ENCODE measurements at regions not wholly inside any gene's neighbourhood (a gene's known extent, or its start where the extent isn't known, plus 50 kb on each side); places are given as distances from the start of the nearest gene placed in this dataset.

- H3K4me3 Mint-ChIP-seq (ENCODE audit: unreplicated experiment), result no peak overlapping the region
- peaks cover 1% of the 10 kb centered on the region for H3K36me3 Mint-ChIP-seq (ENCODE audit: low read depth)
- H3K4me1 Mint-ChIP-seq (ENCODE audit: low read depth), result peaks cover 2% of the 10 kb centered on the region
- no peak overlapping the region for H3K27ac Mint-ChIP-seq (ENCODE audit: unreplicated experiment)
- H3K27me3 Mint-ChIP-seq (ENCODE audit: low read depth), result peaks cover 26% of the 10 kb centered on the region
- DNase-seq (ENCODE audit: low spot score), result no peak
- TF ChIP-seq, protein P1, sequence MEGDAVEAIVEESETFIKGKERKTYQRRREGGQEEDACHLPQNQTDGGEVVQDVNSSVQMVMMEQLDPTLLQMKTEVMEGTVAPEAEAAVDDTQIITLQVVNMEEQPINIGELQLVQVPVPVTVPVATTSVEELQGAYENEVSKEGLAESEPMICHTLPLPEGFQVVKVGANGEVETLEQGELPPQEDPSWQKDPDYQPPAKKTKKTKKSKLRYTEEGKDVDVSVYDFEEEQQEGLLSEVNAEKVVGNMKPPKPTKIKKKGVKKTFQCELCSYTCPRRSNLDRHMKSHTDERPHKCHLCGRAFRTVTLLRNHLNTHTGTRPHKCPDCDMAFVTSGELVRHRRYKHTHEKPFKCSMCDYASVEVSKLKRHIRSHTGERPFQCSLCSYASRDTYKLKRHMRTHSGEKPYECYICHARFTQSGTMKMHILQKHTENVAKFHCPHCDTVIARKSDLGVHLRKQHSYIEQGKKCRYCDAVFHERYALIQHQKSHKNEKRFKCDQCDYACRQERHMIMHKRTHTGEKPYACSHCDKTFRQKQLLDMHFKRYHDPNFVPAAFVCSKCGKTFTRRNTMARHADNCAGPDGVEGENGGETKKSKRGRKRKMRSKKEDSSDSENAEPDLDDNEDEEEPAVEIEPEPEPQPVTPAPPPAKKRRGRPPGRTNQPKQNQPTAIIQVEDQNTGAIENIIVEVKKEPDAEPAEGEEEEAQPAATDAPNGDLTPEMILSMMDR (IDR thresholded peaks at IDR 0.05), result no peak
- H3K9me3 Mint-ChIP-seq (ENCODE audit: low read depth), result no peaks in the 10 kb centered on the region
Measured at GRCh38 chr12:132435486-132436187, 54.3 kb upstream of the FBRSL1 start.

- Mint-ChIP-seq H3K4me3 (ENCODE audit: unreplicated experiment) (no peak overlapping the region), H3K27ac (ENCODE audit: unreplicated experiment) (no peak overlapping the region), H3K4me1 (ENCODE audit: low read depth) (peaks cover 17% of the 10 kb centered on the region), H3K36me3 (ENCODE audit: low read depth) (peaks cover 1% of the 10 kb centered on the region), H3K27me3 (ENCODE audit: low read depth) (peaks cover 22% of the 10 kb centered on the region), H3K9me3 (ENCODE audit: low read depth) (no peaks in the 10 kb centered on the region)
- TF ChIP-seq, protein P1 (IDR thresholded peaks at IDR 0.05), result no peak
- DNase-seq (ENCODE audit: low spot score), result no peak
Measured at GRCh38 chr12:132433641-132434395, 56.1 kb upstream of the FBRSL1 start.

DNA sequence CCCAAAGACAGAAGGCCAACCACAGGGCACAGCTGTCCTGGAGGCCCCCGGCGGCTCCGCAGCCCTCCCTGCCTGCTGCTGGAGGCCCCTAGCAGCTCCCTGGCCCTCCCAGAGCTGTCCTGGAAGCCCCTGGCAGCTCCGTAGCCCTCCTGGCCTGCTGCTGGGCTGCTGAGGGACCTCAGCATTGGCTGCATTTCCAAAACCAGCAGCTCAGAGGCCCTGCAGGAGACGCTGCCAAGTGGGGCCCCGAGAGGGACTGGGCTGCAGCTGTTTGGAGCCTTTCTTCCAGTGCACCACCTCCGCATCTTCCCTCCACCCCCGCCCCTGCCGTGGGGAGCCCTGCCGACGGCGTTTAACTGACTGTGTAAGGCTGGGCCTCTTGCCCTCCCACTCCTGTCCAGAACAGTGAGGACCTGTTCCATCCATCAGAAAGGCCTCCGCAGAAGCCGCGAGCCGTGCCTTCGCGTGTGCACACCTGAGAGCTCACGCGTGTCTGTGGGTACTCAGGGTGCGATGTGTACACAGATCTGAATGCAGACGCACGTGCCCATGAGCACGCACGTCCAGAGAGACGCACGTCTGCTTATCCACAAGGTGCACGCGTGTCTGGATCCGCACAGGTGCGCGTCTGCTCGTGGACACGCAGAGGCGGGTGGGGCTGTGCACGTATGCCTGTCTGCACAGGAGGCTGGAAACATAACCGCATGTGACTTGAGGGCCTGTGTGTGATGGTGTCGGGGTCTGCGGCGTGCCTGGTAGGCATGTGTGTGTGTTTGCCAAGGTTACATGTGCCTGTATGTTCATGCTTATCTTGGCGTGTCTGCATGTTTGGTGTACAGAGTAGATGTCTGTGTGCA, 57.0 kb upstream of the FBRSL1 start:
- TF ChIP-seq, protein P1 (IDR thresholded peaks at IDR 0.05), result no peak
- peaks cover 1% of the 10 kb centered on the region for H3K36me3 Mint-ChIP-seq (ENCODE audit: low read depth)
- peaks cover 19% of the 10 kb centered on the region for H3K4me1 Mint-ChIP-seq (ENCODE audit: low read depth)
- H3K9me3 Mint-ChIP-seq (ENCODE audit: low read depth), result no peaks in the 10 kb centered on the region
- DNase-seq (ENCODE audit: low spot score), result no peak
- no peak overlapping the region for H3K4me3 Mint-ChIP-seq (ENCODE audit: unreplicated experiment)
- H3K27me3 Mint-ChIP-seq (ENCODE audit: low read depth), result peaks cover 22% of the 10 kb centered on the region
- H3K27ac Mint-ChIP-seq (ENCODE audit: unreplicated experiment), result no peak overlapping the region

DNA sequence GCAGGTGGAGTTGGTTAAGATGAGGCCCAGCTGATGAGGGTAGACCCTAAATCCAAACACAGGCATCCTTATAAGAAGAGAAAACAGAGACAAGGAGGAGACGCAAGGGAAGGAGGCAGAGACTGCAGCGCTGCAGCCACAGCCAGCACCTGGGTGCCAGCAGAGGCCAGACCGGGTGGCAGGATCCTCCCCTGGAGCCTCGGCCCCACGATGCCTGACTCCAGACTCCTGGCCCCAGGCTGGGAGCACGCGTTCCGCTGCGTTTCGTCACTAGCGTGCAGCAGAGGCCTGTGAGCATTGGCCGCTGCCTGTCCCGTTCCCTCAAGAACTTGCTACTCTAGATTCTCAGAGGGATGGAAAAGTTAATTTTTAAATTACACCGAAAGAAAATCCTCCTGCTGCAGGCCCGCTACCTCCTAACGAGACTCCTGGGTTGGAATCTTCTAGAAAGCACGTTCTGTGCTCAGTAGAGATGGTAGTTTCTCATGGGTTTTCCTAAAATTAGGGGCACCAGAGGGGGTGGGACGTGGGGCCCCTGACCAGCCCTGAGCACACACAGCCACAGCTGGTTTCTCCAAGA, 57.7 kb upstream of the FBRSL1 start:
- Mint-ChIP-seq H3K27me3 (ENCODE audit: low read depth) (peaks cover 22% of the 10 kb centered on the region), H3K27ac (ENCODE audit: unreplicated experiment) (no peak overlapping the region), H3K9me3 (ENCODE audit: low read depth) (no peaks in the 10 kb centered on the region), H3K36me3 (ENCODE audit: low read depth) (peaks cover 1% of the 10 kb centered on the region), H3K4me1 (ENCODE audit: low read depth) (peaks cover 19% of the 10 kb centered on the region), H3K4me3 (ENCODE audit: unreplicated experiment) (no peak overlapping the region)
- DNase-seq (ENCODE audit: low spot score), result no peak
- TF ChIP-seq, protein P1 (IDR thresholded peaks at IDR 0.05), result no peak

Data from chondrocyte (in vitro differentiated cells).